ENCODE measurements at regions not wholly inside any gene's neighbourhood (a gene's known extent, or its start where the extent isn't known, plus 50 kb on each side); places are given as distances from the start of the nearest gene placed in this dataset.

DNA sequence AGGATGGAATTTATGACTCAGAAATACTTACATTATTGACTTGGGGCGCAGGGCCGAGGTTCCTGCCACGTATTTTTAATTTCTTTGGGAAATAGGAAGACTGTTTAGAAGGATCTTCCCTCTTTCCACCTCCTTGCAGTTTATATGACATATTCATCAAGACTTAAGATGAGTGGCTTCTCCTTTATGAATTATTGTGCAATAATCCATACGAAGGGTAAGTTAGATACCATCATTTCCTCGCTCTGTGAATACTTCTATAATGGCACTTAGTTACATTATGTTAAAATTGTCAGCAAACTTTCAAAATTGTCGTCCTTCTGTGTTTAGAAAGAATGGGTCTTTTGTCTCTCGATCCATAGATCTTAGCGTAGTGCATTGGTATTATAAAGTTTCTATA is 328.8 kb upstream of the UBE2E3 start:
- no peak overlapping the region for H3K27ac ChIP-seq
- TF ChIP-seq, protein P1, sequence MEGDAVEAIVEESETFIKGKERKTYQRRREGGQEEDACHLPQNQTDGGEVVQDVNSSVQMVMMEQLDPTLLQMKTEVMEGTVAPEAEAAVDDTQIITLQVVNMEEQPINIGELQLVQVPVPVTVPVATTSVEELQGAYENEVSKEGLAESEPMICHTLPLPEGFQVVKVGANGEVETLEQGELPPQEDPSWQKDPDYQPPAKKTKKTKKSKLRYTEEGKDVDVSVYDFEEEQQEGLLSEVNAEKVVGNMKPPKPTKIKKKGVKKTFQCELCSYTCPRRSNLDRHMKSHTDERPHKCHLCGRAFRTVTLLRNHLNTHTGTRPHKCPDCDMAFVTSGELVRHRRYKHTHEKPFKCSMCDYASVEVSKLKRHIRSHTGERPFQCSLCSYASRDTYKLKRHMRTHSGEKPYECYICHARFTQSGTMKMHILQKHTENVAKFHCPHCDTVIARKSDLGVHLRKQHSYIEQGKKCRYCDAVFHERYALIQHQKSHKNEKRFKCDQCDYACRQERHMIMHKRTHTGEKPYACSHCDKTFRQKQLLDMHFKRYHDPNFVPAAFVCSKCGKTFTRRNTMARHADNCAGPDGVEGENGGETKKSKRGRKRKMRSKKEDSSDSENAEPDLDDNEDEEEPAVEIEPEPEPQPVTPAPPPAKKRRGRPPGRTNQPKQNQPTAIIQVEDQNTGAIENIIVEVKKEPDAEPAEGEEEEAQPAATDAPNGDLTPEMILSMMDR (conservative IDR thresholded peaks at IDR 0.05): no peak
- TF ChIP-seq ZFX (IDR thresholded peaks at IDR 0.05): no peak

DNA sequence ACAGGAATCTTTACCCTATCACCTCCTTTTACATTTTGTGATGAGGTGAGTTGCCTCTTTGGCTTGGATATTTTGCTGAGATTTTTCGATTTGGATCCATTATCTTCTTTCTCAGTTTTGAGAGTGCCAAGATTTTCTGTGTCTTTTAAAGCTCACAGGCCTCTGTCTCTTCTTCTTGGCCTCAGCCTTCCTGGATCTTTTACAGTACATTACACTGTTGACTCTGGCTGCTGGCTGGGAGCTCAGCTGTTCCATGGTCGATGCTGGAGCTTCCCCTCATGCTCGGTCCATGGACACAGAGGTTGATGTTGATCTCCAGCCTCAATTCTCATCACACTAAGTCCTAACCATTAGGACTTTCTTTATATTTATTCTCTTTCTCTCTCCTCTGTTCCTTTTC is 332.8 kb upstream of the UBE2E3 start:
- no peak overlapping the region for H3K27ac ChIP-seq
- TF ChIP-seq, protein P1 (conservative IDR thresholded peaks at IDR 0.05): no peak
- no peak for TF ChIP-seq ZFX (IDR thresholded peaks at IDR 0.05)

DNA sequence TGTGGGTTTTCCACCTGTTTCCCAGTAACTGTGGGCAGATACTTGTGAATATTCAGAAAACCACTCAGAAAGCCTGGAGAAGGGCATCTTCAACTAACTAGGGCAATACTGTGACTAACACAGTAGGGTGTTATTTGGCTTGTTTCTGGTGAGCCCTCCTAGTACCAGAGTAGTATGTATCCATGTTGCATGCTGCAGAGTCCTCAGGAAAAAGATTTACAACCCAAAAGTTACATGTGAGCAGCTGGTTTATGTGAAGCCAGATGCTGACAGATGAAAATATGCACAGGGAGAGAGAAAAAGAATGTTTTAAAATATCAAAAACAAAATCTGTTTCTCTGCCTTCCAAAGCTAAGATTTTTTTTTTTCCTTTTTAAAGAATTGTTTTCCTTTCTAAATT is 333.2 kb upstream of the UBE2E3 start:
- no peak overlapping the region for H3K27ac ChIP-seq
- no peak for TF ChIP-seq ZFX (IDR thresholded peaks at IDR 0.05)
- TF ChIP-seq, protein P1 (conservative IDR thresholded peaks at IDR 0.05): no peak

DNA sequence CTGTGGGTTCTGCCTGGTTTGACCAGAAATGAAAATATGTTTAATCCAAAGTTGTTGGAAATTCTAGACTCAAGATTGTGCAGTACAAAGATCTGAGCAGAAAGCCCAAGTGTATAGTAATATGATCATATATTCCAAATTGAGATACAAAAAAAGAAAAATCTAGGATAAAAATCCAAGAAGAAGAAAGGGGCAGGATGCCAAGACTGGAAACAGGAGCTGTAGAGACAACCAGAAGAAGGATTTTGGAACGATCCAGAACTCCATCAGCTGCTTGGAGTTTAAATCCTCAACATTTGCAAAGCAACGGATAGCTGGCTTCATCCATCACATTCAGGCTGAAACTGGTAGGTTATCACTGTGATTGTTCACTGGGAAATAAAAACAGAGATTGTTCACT is 333.6 kb upstream of the UBE2E3 start:
- no peak overlapping the region for H3K27ac ChIP-seq
- TF ChIP-seq, protein P1 (conservative IDR thresholded peaks at IDR 0.05): no peak
- TF ChIP-seq ZFX (IDR thresholded peaks at IDR 0.05): no peak

DNA sequence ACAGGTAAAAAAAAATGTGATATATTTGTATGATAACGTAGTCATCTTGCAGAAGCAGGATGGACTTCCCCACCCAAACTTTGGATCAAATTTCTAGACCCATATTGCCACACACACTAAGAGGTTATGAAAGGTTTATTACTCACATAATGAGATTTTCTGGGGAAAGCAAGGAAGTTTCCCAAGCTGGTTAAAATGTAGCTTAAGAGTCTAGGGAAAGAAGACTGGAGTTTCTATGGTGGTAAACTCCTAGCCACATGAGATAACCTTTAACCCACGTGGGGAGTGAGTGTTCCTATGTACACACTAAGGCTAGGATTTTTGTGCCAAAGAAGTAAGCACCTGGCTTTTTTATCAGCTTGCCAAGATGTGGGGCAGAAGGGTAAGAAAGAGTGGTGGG is 335.7 kb upstream of the UBE2E3 start:
- H3K27ac ChIP-seq: no peak overlapping the region
- TF ChIP-seq, protein P1 (conservative IDR thresholded peaks at IDR 0.05): no peak
- no peak for TF ChIP-seq ZFX (IDR thresholded peaks at IDR 0.05)

DNA sequence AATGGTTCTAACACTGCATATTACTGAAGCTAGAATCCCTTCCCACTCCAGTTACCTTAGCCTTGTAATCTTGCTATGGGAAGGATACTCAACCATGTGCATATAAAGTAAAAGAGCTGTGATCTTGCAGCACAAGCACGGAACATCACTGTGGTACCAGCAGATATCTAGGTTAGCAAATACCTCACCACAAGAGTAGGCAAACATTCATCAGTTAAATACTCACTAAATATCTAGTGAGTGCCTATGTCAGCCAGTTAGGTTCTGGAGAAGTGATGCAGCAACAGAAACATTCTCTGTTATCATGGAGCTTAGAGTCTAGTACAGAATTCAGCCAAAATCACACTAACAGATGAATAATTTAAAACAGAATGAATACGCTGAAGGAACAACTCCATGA is 349.6 kb upstream of the UBE2E3 start:
- TF ChIP-seq, protein P1 (conservative IDR thresholded peaks at IDR 0.05): no peak
- no peak for TF ChIP-seq ZFX (IDR thresholded peaks at IDR 0.05)
- H3K27ac ChIP-seq: no peak overlapping the region

DNA sequence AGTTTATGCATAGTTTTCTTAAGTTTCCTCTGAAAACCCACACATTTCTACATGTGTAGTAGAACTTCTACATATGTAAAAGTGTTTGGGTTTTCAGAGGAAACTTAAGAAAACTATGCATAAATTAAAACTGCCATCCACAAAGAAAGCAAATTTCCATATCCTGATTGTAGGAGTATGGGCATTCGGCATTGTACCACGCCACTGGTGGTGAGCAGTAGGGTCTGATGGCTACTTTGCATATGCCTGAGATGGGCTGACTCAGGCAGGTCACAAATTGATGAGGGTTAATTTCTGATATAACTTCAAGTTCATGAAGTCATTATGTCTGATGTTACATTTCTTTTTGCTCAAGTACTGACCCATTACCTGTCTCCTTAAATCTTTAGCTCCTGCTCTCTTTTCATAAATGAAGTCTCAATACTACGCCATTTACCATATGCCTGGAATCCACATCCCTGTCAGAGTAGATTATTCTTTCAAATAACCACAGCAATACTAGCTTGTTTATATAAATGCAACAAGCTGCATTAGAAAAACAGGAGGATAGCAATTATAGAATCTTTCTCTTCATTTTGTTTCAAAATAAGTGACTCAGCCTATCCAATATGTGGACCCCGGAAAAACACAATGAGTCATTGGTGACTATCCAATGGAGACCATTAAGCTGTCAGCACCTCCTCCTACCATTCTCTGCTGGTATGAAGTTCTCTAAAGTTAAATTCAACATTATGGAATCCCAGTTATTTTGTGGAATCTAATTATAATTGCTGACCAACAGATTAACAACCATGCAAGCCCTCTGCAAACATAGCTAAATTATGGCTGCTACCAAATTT is 355.2 kb upstream of the UBE2E3 start:
- H3K27ac ChIP-seq: no peak overlapping the region
- TF ChIP-seq ZFX (IDR thresholded peaks at IDR 0.05): no peak

Measured in C4-2B (cell line).